Prostate gland (tissue), 2 donors: ENCODE measurements at regions not wholly inside any gene's neighbourhood (a gene's known extent, or its start where the extent isn't known, plus 50 kb on each side); places are given as distances from the start of the nearest gene placed in this dataset.

ENCODE experiments used
- DNase-seq: peaks from one replicate; pipeline ENCODE4 v3.0.0-alpha.2; 2019; ENCODE audit warnings: low spot score
- H3K27ac ChIP-seq, 2 donors: fragments of 200-600 bp; sonication (generic); 2 replicates each; pipeline ENCODE4 v1.5.1; 2017 to 2019
- H3K27me3 ChIP-seq: fragments of 200-600 bp; sonication (generic); replicated peaks from 2 replicates; pipeline ENCODE4 v1.5.1; 2019; ENCODE audit not compliant: insufficient read depth
- H3K36me3 ChIP-seq, 2 donors: fragments of 200-600 bp; sonication (generic); 1 replicate in 1 of 2; 2 replicates in 1 of 2; pipeline versions ENCODE4 v1.5.1 to v1.8.1; 2017 to 2019
- H3K4me1 ChIP-seq: fragments of 200-600 bp; sonication (generic); replicated peaks from 2 replicates; pipeline ENCODE4 v1.5.1; 2019
- H3K4me3 ChIP-seq, 2 donors: fragments of 200-600 bp; sonication (generic); 2 replicates each; pipeline ENCODE4 v1.5.1; 2017 to 2019
- H3K9me3 ChIP-seq: fragments of 200-600 bp; sonication (generic); 2 replicates; pipeline ENCODE4 v1.5.1; 2017
- CTCF ChIP-seq, 4 experiments: fragments of 200-600 bp in 2 of 4; fragments of 450-650 bp in 2 of 4; sonication (generic) in 2 of 4; IDR thresholded peaks; 1 replicate in 3 of 4; 2 replicates in 1 of 4; pipeline ENCODE4 v1.5.1; 2016 to 2019; ENCODE audit warnings: antibody characterized with exemption in 4 of 4, mild to moderate bottlenecking in 2 of 4, moderate library complexity in 2 of 4
- POLR2A ChIP-seq: fragments of 450-650 bp; IDR thresholded peaks from one replicate; pipeline ENCODE4 v1.6.1; 2016; ENCODE audit warnings: antibody characterized with exemption, mild to moderate bottlenecking
- POLR2AphosphoS5 ChIP-seq: sonication (generic); formaldehyde crosslinking; IDR thresholded peaks from one replicate; pipeline ENCODE4 v1.6.1; 2017; ENCODE audit warnings: antibody characterized with exemption
- WGBS: methylation state at CpG from one replicate; pipeline ENCODE4 v1.1.5; 2018; 5-methylcytosine and 5-hydroxymethylcytosine counted together
- intact Hi-C: fragments of 100-400 bp; cut with DNase I; formaldehyde crosslinking; loops from one replicate; pipeline ENCODE4 v1.14.2; 2022

DNA sequence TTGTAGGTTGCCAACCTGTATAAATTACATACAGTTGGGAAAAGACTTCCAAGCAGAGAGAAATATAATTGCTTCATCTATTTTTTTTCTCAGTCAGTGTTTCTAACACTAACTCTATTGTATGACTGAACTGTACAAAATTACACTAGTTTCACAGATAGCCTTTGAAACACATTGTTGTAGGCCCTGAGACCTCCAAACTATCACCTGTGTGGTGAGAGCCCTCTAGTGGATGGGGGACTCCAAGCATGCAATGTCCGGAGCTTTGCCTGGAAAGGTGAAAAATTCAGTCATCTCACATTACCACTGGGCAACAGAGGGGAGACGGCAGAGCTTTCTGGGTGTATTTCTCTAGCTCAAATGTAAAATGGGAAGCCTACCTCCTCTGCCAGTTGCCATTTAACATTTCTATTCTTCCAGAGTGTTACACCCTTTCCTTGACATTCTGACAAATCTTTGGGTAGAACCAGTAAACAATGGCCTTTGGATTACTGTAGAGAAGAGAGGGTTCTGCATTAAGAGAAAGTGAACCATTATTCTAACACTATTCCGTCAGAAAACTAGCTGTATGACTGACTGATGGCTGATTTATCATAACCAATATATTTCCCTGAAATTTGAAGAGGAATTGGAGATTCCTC, 212.2 kb downstream of the LYPLAL1 start:
- no peaks in the 10 kb centered on the region for H3K9me3 ChIP-seq
- peak; percentile 47 for DNase-seq
- H3K36me3 ChIP-seq: no peaks in the 10 kb centered on the region
- H3K4me1 ChIP-seq: no peaks in the 10 kb centered on the region
- WGBS: 54% methylated on average over 3 of the region's 3 CpGs
- no peak overlapping the region for H3K4me3 ChIP-seq
- intact Hi-C loops: loop anchor here (10.0 kb wide), 1 partner anchor 1041 kb away; the partner anchor contains the start of gene TGFB2
- TF ChIP-seq CTCF (IDR thresholded peaks at IDR 0.05): peak; percentile 20 to 66 (median 60)
- TF ChIP-seq POLR2A: no peak
- TF ChIP-seq POLR2AphosphoS5: no peak
- H3K27me3 ChIP-seq: no peaks in the 10 kb centered on the region
- H3K27ac ChIP-seq: no peak overlapping the region

DNA sequence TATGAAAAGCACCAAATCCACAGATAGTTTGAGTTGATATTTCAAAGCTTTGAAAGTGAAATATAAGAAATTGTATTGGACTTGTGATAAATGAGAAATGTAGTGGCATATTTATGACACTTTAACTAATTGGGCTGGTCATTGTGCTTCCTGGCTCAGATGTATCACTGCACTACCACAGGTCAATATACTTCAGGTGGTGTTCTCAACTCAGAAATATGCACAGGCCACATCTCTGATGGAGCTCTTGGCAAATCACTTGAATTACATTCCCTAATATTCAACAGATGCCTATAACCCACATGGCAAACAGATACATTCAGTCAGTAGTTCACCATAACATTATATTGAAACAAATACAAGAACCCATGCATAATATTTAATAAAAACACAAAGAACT, 209.6 kb downstream of the LYPLAL1 start:
- no peak for DNase-seq
- Histone ChIP-seq H3K4me1 (no peaks in the 10 kb centered on the region), H3K4me3 (no peak overlapping the region), H3K27ac (no peak overlapping the region), H3K36me3 (no peaks in the 10 kb centered on the region), H3K9me3 (no peaks in the 10 kb centered on the region), H3K27me3 (no peaks in the 10 kb centered on the region)
- intact Hi-C loops: loop anchor here (10.0 kb wide), 1 partner anchor 1038 kb away; the partner anchor contains the start of gene TGFB2
- TF ChIP-seq POLR2AphosphoS5: no peak
- TF ChIP-seq POLR2A: no peak
- no peak for TF ChIP-seq CTCF (IDR thresholded peaks at IDR 0.05)

DNA sequence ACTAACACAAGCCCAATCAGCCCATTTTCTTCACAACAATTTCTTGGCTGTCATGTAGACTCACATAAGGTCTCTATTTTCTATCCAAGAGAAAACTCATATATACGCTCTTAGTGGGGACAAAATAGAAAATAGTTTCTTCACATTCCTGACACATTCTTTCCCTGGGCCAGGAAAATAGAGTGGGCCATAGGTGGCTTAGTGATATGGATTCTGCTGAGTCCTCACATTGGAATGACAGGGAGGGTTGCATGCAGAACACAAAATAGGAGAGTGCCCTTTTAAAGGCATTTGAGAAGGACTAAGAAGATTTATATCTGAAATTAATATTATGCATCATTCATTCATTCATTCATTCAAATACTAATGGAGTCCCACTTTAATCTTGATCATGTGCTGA, 207.7 kb downstream of the LYPLAL1 start:
- DNase-seq: no peak
- H3K36me3 ChIP-seq: no peaks in the 10 kb centered on the region
- H3K4me1 ChIP-seq: no peaks in the 10 kb centered on the region
- H3K27me3 ChIP-seq: no peaks in the 10 kb centered on the region
- TF ChIP-seq CTCF (IDR thresholded peaks at IDR 0.05) (no peak), POLR2A (no peak), POLR2AphosphoS5 (no peak)
- WGBS: 100% methylated on average over 1 of the region's 1 CpG
- intact Hi-C loops: loop anchor here (10.0 kb wide), 1 partner anchor 1037 kb away; the partner anchor contains the start of gene TGFB2
- no peak overlapping the region for H3K27ac ChIP-seq
- H3K4me3 ChIP-seq: no peak overlapping the region
- no peaks in the 10 kb centered on the region for H3K9me3 ChIP-seq

DNA sequence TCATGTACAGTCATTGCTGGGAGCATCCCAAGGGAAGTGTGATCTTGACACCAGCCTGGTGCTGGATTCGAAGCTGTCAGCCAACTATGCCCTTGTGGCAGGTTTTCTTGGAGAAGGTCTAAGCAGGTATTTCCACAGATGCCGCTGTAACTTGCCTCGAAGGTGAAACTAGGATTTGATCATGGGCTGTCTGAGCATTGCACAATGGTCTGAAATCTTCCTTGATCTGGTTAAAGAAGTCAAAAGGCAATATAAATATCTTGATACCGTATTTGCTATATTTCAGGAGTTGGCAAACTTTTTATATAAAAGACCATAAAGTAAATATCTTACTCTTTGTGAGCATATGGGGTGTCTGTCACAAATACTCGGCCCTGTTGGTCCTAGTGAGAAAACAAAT, 206.8 kb downstream of the LYPLAL1 start:
- H3K4me3 ChIP-seq: no peak overlapping the region
- no peak for DNase-seq
- WGBS: 68% methylated on average over 5 of the region's 5 CpGs
- no peaks in the 10 kb centered on the region for H3K27me3 ChIP-seq
- H3K36me3 ChIP-seq: no peaks in the 10 kb centered on the region
- no peaks in the 10 kb centered on the region for H3K9me3 ChIP-seq
- intact Hi-C loops: loop anchor here (10.0 kb wide), 1 partner anchor 1036 kb away; the partner anchor contains the start of gene TGFB2
- no peak overlapping the region for H3K27ac ChIP-seq
- no peaks in the 10 kb centered on the region for H3K4me1 ChIP-seq
- TF ChIP-seq POLR2A: no peak
- no peak for TF ChIP-seq CTCF (IDR thresholded peaks at IDR 0.05)
- TF ChIP-seq POLR2AphosphoS5: no peak

GRCh38 chr1:219379691-219380090, 206.0 kb downstream of the LYPLAL1 start:
- WGBS: 63% methylated on average over 2 of the region's 2 CpGs
- Histone ChIP-seq H3K36me3 (no peaks in the 10 kb centered on the region), H3K27ac (no peak overlapping the region), H3K9me3 (no peaks in the 10 kb centered on the region), H3K27me3 (no peaks in the 10 kb centered on the region), H3K4me1 (no peaks in the 10 kb centered on the region), H3K4me3 (no peak overlapping the region)
- DNase-seq: no peak
- TF ChIP-seq POLR2AphosphoS5: no peak
- no peak for TF ChIP-seq POLR2A
- TF ChIP-seq CTCF (IDR thresholded peaks at IDR 0.05): no peak
- intact Hi-C loops: loop anchor here (10.0 kb wide), 1 partner anchor 1035 kb away; the partner anchor contains the start of gene TGFB2
